Endometrium (tissue), 2 donors: ENCODE measurements at regions not wholly inside any gene's neighbourhood (a gene's known extent, or its start where the extent isn't known, plus 50 kb on each side); places are given as distances from the start of the nearest gene placed in this dataset.
A peak's percentile ranks its signal among the peaks of the same experiment; 100 is the strongest.

Source experiments
- FAIRE-seq: peaks from 2 replicates; lab custom pipeline; 2012; peaks lifted over from hg19 to GRCh38; lab: Jason Lieb, UNC
- donor health status: control.
- donor health status: control.

GRCh38 chr22:48744967-48745841, 1082.5 kb downstream of the BRD1 start:
- no peak for FAIRE-seq

GRCh38 chr22:48744283-48744641, 1083.4 kb downstream of the BRD1 start:
- FAIRE-seq, result no peak

- no peak for FAIRE-seq
Measured at GRCh38 chr22:48743601-48744282, 1083.9 kb downstream of the BRD1 start.

GRCh38 chr22:48742556-48743343, 1084.9 kb downstream of the BRD1 start:
- FAIRE-seq, result no peak

DNA sequence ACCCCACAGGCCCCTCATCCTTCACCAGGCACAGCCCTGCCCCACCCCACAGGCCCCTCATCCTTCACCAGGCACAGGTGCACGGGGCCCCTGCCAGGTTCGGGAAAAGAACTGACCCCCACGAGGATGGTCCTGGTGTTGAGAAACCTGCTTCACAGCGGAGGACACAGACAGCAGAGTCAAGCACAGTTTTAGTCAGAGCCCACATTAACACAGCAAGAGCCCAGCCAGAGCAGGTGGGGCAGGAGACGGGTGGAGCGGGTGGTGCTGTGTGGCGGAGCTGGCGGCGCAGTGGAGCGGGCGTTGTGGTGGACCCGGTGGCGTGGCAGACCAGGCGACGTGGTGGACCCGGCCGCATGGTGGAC, 1085.5 kb downstream of the BRD1 start:
- no peak for FAIRE-seq

DNA sequence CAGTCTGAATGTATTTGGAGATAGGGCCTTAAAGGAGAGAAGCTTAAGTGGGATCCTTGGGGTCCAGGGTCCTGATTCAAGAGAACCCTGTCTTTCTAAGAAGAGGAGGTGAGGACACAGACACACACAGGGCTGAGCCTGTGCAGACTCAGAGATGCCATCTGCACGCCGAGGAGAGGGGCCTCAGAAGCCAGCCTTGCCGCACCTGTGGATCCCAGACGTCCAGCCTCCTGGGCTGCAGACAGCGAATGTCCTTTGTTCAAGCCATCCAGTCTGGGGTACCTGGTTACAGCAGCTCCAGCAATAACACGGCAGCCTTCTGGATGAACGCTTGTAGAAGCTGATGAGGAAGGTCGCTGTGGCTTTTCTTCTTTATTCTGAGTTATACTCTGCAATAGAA, 1086.1 kb downstream of the BRD1 start:
- no peak for FAIRE-seq

GRCh38 chr22:48740731-48741405, 1086.8 kb downstream of the BRD1 start:
- FAIRE-seq, result no peak

DNA sequence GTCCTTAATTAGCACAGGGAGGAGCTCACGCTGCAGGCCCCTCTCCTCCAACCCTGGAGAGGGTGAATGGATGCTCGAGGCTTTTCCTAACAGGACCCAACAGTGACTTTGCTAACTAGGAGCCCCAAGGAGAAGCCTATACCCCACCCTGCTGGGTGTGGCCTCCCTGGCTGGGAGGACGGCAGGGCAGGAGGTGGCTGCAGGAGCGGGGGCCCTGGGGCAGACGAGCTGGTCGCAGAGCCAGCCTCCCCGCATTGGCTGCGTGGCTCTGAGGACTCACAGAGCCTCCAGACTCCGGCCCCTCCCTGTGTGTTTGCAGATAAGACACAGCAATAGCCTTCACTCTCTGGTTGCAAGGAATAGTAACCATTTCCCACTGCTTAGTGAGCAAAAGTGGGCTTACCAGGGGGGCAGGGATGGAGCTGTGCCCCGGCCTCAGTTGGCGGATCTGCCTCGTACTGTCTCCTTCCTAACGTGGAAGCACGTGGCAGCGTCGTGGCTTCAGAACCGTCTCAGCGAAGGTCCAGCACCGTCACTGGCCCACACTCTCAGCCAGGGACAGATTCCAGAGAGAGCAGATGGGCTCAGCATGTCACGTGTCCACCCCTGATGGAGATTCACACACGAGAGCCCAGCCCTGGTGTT, 1087.5 kb downstream of the BRD1 start:
- FAIRE-seq, result no peak

DNA sequence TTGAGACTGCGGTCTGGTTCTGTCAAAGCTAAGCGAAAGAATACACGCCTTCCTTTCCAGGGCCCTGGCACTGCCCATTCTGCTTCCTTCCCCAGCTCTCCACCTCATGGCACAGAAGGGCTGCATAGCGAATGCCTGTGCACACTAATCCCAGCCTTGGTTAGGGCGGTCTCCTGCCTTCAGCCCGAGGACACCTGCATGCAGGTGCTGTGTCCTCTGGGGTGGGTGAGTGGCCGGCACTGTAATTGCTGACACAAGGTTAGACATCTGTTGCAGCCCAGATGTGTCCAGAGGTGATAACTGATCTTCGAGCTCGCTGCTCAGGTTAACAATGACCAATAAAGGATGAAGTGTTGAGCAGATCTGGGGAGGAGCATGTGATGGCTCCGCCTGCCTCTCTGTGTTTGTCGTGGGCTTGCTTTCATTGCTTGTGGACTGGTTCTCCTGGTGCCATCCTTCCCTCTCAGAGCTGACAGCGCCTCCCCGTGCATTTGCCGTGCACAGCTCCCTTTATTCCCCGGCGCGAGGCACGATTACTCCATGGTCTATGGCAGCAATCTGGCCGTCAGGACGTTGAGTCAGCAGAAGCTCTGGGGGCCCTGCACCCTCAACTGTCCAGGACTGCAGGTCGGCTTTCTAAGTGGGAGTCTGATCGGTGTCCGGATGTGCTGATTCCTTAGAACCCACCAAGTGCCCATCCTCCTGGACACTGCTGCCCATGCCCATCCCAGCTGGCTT, 1088.2 kb downstream of the BRD1 start:
- FAIRE-seq, result no peak

DNA sequence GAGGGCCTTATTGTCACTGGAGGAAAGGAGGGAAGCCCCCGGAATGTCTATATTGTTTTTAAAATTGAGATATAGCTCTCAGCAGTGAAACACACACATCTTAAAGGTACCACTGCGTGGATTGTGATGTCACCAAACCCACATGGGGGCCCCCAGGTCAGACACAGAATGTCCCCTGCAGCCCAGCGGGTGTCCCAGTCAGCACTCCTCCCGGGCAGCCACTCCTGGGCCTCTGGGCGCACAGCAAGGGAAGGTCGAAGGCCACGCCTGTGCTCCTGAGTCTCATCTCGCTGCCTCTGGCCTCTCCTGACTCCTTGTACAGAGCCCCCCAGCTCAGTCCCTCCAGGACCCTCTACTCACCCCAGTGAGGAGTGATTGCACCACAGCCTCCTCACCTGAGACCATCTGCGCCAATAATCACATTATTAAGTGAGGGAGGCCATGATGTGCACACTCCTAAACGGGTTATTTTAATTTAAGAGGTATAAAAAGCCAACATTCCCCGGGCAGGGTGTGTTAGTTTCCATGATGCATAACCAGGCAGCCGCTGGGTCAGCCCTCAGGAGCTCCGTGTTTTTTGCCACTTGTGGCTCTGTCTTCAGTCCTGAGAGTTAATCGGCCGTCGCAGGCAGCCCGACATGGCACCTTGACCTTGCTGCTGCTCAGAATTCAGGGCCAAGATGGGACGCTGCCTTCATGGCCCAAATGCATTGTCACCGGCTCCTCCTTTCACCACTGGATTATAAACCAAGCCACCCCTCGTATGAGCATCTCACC, 1089.3 kb downstream of the BRD1 start:
- FAIRE-seq, result no peak

- no peak for FAIRE-seq
Measured at GRCh38 chr22:48737461-48738203, 1090.0 kb downstream of the BRD1 start.

- no peak for FAIRE-seq
Measured at GRCh38 chr22:48736593-48737460, 1090.8 kb downstream of the BRD1 start.

DNA sequence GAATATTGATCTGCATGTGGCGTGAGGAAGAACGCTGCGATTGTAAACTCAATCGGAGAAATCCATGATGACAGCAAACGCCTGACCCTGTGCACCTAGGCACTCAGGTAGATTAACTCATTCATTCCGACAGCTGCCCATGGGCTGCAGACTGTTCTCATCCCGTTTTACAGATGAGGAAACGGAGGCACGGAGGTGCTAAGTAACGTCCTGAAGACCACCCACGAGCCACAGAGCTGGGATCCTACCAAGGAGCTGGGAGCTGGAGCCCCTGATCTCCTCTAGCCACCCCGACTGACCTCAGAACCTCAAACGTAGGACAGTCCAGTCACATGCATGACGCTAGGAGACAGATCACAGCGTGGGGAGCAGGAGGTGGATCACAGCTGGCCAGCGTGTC, 1092.7 kb downstream of the BRD1 start:
- FAIRE-seq, result no peak

DNA sequence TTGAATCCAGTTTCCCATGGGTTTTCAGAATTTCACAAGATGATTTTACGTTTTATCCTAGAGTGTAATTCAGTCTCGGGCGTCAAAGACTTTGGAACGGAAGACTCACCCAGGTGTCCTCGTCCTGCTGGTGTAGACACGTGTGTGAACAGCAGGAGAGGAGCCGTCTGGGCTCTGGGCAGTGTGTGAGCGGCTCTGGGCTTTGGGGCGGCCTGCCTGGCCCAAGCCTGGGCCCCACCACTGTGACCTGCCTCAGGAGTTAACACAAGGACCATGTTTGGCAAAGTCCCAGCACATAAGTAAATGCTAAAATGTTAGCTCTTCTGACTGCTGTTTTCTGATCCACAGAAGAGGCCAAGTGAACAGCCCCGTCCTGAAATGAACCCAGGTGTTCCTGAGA, 1093.3 kb downstream of the BRD1 start:
- FAIRE-seq, result no peak

DNA sequence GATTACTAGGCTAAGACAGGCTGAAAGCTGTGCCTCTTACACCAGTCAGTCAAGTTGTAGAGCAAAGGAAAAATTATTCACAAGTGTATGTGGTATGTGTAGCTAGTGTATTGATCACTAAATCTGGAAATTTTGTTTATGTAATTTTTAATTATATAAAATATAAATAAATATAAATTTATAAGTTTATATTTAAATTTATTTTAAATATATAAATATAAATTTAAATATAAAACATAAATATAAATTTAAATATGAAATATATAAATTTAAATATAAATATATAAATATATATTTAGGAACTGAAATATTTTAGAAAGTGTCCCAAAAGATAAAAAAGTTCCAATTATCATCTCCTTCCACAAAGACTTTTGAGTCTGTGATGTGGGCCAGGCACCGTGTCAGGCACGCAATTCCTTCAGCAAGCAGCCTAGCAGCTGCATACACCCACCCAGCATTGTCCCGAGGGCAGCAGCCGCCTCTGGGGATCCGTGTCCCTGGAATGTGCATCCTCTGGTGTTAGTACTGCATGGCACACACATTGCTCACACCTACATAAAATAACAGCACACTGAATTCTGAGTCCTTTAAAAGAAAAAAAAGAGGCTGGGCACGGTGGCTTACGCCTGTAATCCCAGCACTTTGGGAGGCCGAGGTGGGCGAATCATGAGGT, 1098.0 kb downstream of the BRD1 start:
- peak; percentile 87 for FAIRE-seq

- FAIRE-seq, result no peak
Measured at GRCh38 chr22:48727454-48728058, 1100.1 kb downstream of the BRD1 start.

DNA sequence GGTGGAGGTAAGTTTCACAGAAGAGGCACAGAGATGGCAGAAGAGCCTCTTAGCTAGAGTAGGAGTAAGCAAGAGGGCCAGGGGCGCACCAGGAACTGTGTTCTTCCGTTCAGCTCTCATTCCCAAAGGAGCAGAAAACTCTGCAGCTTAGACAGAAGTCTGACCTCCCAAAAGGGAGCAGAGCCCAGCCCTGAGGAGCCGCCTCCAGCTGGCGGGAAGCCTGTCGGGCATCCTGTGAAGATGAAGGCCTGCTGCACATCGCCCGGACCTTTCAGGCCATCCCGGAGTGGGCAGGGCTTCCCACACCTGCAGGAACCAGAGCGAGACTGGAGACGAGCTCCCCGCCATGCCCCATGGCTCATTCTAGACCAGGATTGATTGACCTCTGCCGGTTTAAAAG, 1102.8 kb downstream of the BRD1 start:
- FAIRE-seq, result no peak

DNA sequence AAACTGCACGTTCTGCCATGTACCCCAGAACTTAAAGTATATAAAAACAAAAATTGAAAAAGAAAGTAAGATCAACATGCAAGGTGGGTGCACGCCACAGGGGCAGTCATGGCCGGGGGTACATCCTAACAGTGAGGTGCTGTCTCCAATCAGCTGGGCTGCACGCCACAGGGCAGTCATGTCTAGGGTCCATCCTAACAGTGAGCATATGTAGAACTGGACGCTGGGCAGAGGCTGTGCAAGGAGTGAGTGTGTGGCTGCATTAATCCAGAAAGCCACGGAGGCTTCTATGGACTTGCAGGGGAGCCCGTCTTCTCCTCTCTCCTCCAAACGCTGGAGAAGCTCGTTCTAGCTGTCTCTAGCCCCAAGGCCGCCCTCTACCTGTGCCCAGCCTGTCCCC, 1105.0 kb downstream of the BRD1 start:
- no peak for FAIRE-seq
